Fibroblast of lung (primary cell): ENCODE measurements at regions not wholly inside any gene's neighbourhood (a gene's known extent, or its start where the extent isn't known, plus 50 kb on each side); places are given as distances from the start of the nearest gene placed in this dataset.

Experiments
- DNase-seq, 2 donors: peaks; one replicate each; pipeline versions ENCODE4 v3.0.0 to v3.0.0-alpha.2; 2010; ENCODE audit warnings: low read depth in 2 of 2
- H2AFZ ChIP-seq: 2 replicates; pipeline ENCODE4 v1.5.1; 2012; ENCODE audit warnings: low read length, control low read depth, inconsistent platforms
- H3K27ac ChIP-seq: 2 replicates; pipeline ENCODE4 v1.5.1; 2011; ENCODE audit warnings: low read length, control low read depth; ENCODE audit not compliant: insufficient read depth
- H3K27me3 ChIP-seq: 2 replicates; pipeline ENCODE4 v1.5.1; 2011; ENCODE audit warnings: mild to moderate bottlenecking, low read length; ENCODE audit not compliant: control insufficient read depth, insufficient read depth
- H3K36me3 ChIP-seq: 2 replicates; pipeline ENCODE4 v1.5.1; 2011; ENCODE audit warnings: low read length; ENCODE audit not compliant: control insufficient read depth, insufficient read depth
- H3K4me1 ChIP-seq: 2 replicates; pipeline ENCODE4 v1.5.1; 2011; ENCODE audit warnings: low read length; ENCODE audit not compliant: control insufficient read depth, insufficient read depth; ENCODE audit errors: extremely low read depth
- H3K4me2 ChIP-seq: 2 replicates; pipeline ENCODE4 v1.5.1; 2011; ENCODE audit warnings: low read length, control low read depth; ENCODE audit not compliant: insufficient read depth; ENCODE audit errors: extremely low read depth
- H3K4me3 ChIP-seq, 4 experiments: fragments of 200-600 bp in 1 of 4; sonication (generic) in 1 of 4; replicated peaks in 1 of 4; 2 replicates each; pipeline ENCODE4 v1.5.1; 2011 to 2016; ENCODE audit warnings: low read length in 4 of 4, low read depth in 3 of 4, mild to moderate bottlenecking in 3 of 4, control low read depth in 2 of 4, inconsistent platforms in 1 of 4, mixed read lengths in 1 of 4; ENCODE audit not compliant: insufficient read depth in 1 of 4; ENCODE audit errors: control extremely low read depth in 1 of 4
- H3K79me2 ChIP-seq: 2 replicates; pipeline ENCODE4 v1.5.1; 2012; ENCODE audit warnings: mild to moderate bottlenecking, low read length, inconsistent platforms; ENCODE audit not compliant: control insufficient read depth, insufficient read depth
- H3K9ac ChIP-seq: 2 replicates; pipeline ENCODE4 v1.5.1; 2011; ENCODE audit warnings: mild to moderate bottlenecking, low read length, control low read depth; ENCODE audit not compliant: insufficient read depth
- H3K9me3 ChIP-seq: 2 replicates; pipeline ENCODE4 v1.5.1; 2012; ENCODE audit warnings: low read depth, low read length; ENCODE audit not compliant: control insufficient read depth, insufficient read depth
- H4K20me1 ChIP-seq: 2 replicates; pipeline ENCODE4 v1.5.1; 2011; ENCODE audit warnings: low read length; ENCODE audit not compliant: control insufficient read depth, insufficient read depth; ENCODE audit errors: extremely low read depth
- EZH2 ChIP-seq: IDR thresholded peaks from 2 replicates; pipeline ENCODE4 v1.5.1; 2012; ENCODE audit warnings: low read length, control low read depth, mild to moderate bottlenecking; ENCODE audit errors: missing control alignments
- TF ChIP-seq, protein P1 (sequence below), 2 donors: IDR thresholded peaks in 1 of 2; conservative IDR thresholded peaks in 1 of 2; 1 replicate in 1 of 2; 2 replicates in 1 of 2; pipeline ENCODE4 v1.5.1; 2011 to 2012; ENCODE audit warnings: low read length in 2 of 2, control low read depth in 1 of 2, inconsistent platforms in 1 of 2, low read depth in 1 of 2, mild to moderate bottlenecking in 1 of 2

DNA sequence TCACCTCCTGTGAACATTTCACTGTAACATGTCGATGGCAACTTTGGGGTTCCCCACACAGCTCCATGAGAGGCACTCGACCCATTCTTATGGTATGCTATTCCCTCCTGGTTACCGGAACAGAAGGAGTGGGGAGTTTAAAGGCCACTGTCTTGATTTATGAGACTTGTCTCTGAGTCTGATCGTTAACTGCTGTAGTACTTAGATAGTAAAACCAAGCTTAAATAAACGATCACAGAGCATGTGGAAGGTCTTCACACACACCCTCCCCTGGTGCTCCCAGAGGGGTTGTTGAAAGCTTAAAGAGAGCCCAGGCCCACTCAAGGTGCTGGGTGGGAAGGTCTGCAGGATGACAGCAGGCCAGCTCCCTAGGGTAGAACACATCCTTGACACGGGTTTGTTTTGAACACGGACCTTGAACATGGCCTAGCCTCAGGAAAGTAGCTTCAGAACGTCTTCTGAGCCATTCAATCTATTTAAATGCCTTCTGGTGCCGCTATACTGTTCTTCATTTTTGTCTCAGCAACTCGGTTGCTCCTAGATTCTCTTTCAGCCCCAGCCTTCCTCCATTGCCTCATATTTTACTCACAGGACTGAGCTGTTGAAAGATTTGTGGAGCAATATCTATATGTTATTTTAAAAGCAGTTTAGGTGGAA, 335.3 kb downstream of the FGFR2 start:
- Histone ChIP-seq H3K4me3 (no peak overlapping the region), H3K9ac (no peak overlapping the region), H4K20me1 (no peaks in the 10 kb centered on the region), H3K36me3 (no peaks in the 10 kb centered on the region), H3K4me2 (no peak overlapping the region), H2AFZ (no peak overlapping the region), H3K27me3 (no peaks in the 10 kb centered on the region), H3K4me1 (no peaks in the 10 kb centered on the region), H3K27ac (no peak overlapping the region), H3K79me2 (no peaks in the 10 kb centered on the region), H3K9me3 (no peaks in the 10 kb centered on the region)
- TF ChIP-seq, protein P1, sequence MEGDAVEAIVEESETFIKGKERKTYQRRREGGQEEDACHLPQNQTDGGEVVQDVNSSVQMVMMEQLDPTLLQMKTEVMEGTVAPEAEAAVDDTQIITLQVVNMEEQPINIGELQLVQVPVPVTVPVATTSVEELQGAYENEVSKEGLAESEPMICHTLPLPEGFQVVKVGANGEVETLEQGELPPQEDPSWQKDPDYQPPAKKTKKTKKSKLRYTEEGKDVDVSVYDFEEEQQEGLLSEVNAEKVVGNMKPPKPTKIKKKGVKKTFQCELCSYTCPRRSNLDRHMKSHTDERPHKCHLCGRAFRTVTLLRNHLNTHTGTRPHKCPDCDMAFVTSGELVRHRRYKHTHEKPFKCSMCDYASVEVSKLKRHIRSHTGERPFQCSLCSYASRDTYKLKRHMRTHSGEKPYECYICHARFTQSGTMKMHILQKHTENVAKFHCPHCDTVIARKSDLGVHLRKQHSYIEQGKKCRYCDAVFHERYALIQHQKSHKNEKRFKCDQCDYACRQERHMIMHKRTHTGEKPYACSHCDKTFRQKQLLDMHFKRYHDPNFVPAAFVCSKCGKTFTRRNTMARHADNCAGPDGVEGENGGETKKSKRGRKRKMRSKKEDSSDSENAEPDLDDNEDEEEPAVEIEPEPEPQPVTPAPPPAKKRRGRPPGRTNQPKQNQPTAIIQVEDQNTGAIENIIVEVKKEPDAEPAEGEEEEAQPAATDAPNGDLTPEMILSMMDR (conservative IDR thresholded peaks at IDR 0.05 in 1 of 2, IDR thresholded peaks at IDR 0.05 in 1 of 2; ENCODE audit: low read depth in 1 of 2, low read length in 2 of 2), result no peak
- DNase-seq, result no peak

DNA sequence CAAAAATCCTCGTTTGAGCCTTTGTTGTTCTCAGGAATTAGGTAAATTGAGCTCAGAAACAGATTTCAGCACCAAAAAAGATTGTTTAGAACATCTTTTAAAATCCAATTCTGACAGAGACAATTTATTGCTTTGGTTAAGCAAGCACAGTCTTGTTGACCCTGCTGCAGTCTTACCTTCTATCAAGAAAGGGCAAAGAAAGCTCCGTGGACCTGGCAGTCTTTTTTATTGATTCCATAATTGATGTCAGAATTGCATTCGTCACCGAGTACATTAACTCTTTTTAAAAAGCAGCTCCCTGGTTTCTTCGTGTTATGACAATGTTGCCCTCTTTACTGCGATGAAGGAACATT, 334.8 kb downstream of the FGFR2 start:
- TF ChIP-seq, protein P1 (conservative IDR thresholded peaks at IDR 0.05 in 1 of 2, IDR thresholded peaks at IDR 0.05 in 1 of 2; ENCODE audit: low read depth in 1 of 2, low read length in 2 of 2), result no peak
- no peak for TF ChIP-seq EZH2
- DNase-seq, result no peak
- Histone ChIP-seq H3K9ac (no peak overlapping the region), H2AFZ (no peak overlapping the region), H4K20me1 (no peaks in the 10 kb centered on the region), H3K4me3 (no peak overlapping the region), H3K4me2 (no peak overlapping the region), H3K27ac (no peak overlapping the region), H3K36me3 (no peaks in the 10 kb centered on the region), H3K4me1 (no peaks in the 10 kb centered on the region), H3K9me3 (no peaks in the 10 kb centered on the region), H3K27me3 (no peaks in the 10 kb centered on the region), H3K79me2 (no peaks in the 10 kb centered on the region)

DNA sequence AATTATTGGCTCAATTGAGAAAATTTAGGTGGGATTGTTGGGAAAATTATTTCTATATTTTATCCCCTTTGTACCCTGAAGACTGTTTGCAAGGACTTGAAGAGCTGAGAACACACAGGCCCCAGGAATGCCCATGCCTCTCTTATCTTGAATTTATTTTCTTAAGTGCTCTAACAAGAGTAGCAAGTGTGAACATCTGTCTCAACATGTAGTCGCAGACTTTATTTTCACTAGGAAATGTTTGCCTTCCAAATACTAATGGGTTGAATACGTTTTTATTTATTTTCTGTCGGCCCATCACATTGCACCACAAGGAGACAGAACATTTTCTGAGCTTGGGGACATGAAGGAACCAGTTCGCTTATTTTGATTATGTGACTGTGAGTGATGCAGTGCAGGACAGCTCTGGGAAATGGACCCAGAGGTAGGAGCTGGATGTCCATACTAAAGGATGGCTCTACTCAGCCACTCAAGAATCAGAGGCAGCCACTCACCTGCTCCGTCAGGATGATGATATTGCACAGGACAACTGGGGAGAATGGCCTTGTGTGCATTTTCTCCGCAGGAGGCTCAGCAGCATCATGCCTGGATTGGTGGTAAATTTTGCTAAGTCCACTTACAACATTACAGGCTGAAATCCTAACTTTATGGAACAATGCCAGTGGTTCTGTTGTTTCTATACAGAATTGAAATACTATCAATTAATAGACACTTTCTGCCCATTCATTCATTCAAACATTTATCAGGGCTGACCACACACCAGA, 332.7 kb downstream of the FGFR2 start:
- Histone ChIP-seq H4K20me1 (no peaks in the 10 kb centered on the region), H3K4me1 (no peaks in the 10 kb centered on the region), H3K27ac (no peak overlapping the region), H2AFZ (no peak overlapping the region), H3K36me3 (no peaks in the 10 kb centered on the region), H3K9me3 (no peaks in the 10 kb centered on the region), H3K4me3 (no peak overlapping the region), H3K9ac (no peak overlapping the region), H3K4me2 (no peak overlapping the region), H3K27me3 (no peaks in the 10 kb centered on the region), H3K79me2 (no peaks in the 10 kb centered on the region)
- no peak for DNase-seq
- no peak for TF ChIP-seq EZH2
- TF ChIP-seq, protein P1 (conservative IDR thresholded peaks at IDR 0.05 in 1 of 2, IDR thresholded peaks at IDR 0.05 in 1 of 2; ENCODE audit: low read depth in 1 of 2, low read length in 2 of 2), result no peak
